Endodermal cell (in vitro differentiated cells): ENCODE measurements at regions not wholly inside any gene's neighbourhood (a gene's known extent, or its start where the extent isn't known, plus 50 kb on each side); places are given as distances from the start of the nearest gene placed in this dataset.

ENCODE experiments used
- DNase-seq: peaks from one replicate; pipeline ENCODE4 v3.0.0-alpha.2; 2017
- H3K27ac ChIP-seq: 2 replicates; pipeline ENCODE4 v1.5.1; 2013; ENCODE audit warnings: mild to moderate bottlenecking, low read depth, low read length, moderate library complexity
- H3K27me3 ChIP-seq: 2 replicates; pipeline ENCODE4 v1.6.1; 2013; ENCODE audit warnings: mild to moderate bottlenecking, low read length, moderate library complexity; ENCODE audit not compliant: insufficient read depth, control insufficient read depth, poor library complexity, severe bottlenecking
- H3K36me3 ChIP-seq: 2 replicates; pipeline ENCODE4 v1.7.0; 2013; ENCODE audit warnings: mild to moderate bottlenecking, low read length, moderate library complexity; ENCODE audit not compliant: control insufficient read depth, insufficient read depth
- H3K4me1 ChIP-seq: one replicate; pipeline ENCODE4 v1.7.0; 2013; ENCODE audit warnings: low read length; ENCODE audit not compliant: control insufficient read depth, insufficient read depth
- H3K4me3 ChIP-seq: 2 replicates; pipeline ENCODE4 v1.5.1; 2013; ENCODE audit warnings: mild to moderate bottlenecking, low read length, moderate library complexity
- H3K9ac ChIP-seq: 2 replicates; pipeline ENCODE4 v1.6.1; 2013; ENCODE audit warnings: mild to moderate bottlenecking, low read length, moderate library complexity; ENCODE audit not compliant: poor library complexity, severe bottlenecking; ENCODE audit errors: extremely low read depth
- H3K9me3 ChIP-seq: 2 replicates; pipeline ENCODE4 v1.6.1; 2013; ENCODE audit warnings: mild to moderate bottlenecking, low read length, moderate library complexity; ENCODE audit not compliant: control insufficient read depth
- H3K27ac Mint-ChIP-seq: 2 replicates; pipeline ENCODE4 v1.8.0; 2020; ENCODE audit warnings: mixed read lengths
- H3K27me3 Mint-ChIP-seq: 2 replicates; pipeline ENCODE4 v1.8.0; 2021; ENCODE audit warnings: mild to moderate bottlenecking, mixed read lengths; ENCODE audit not compliant: insufficient read depth
- H3K36me3 Mint-ChIP-seq: 2 replicates; pipeline ENCODE4 v1.8.0; 2020; ENCODE audit warnings: low read depth, mixed read lengths
- H3K4me1 Mint-ChIP-seq: 2 replicates; pipeline ENCODE4 v1.8.0; 2020; ENCODE audit warnings: mixed read lengths
- H3K4me3 Mint-ChIP-seq: 2 replicates; pipeline ENCODE4 v1.8.0; 2020; ENCODE audit warnings: mild to moderate bottlenecking, moderate library complexity, mixed read lengths
- H3K9me3 Mint-ChIP-seq: 2 replicates; pipeline ENCODE4 v1.8.0; 2020; ENCODE audit warnings: mild to moderate bottlenecking, mixed read lengths
- WGBS, 2 experiments: methylation state at CpG; one replicate each; pipeline versions ENCODE4 v1.1.5 to v1.1.7; 2013; ENCODE audit warnings: missing lambda C conversion rate in 2 of 2, mixed read lengths in 1 of 2; ENCODE audit not compliant: insufficient coverage in 1 of 2, insufficient read length in 1 of 2; 5-methylcytosine and 5-hydroxymethylcytosine counted together
- TF ChIP-seq, protein P1 (sequence below): fragments of 200-600 bp; sonication (generic); conservative IDR thresholded peaks from 2 replicates; pipeline ENCODE4 v1.5.0; 2021; ENCODE audit warnings: antibody characterized with exemption, mild to moderate bottlenecking

DNA sequence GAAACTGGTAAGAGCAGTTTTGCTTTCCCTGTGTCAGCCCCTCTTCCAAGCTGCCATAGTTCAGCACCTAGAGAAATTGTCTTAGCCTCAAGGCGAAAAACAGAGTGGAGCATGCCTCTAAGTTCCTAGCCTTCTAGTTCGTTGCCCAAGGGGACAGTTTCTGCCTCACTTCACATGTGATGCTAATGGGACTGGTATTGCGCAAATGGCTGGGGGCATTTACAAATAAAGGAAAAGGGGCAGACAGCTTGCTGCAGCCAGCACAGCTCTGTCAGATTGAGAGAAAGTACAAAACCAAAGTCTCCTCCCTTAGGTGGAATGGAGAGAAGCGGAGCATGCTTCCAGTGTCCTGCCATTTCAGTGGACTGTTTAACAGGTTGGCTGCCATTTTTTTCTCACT lies 567.7 kb downstream of the ETV1 start:
- Histone ChIP-seq H3K9me3 (peaks cover 6% of the 10 kb centered on the region), H3K4me1 (no peaks in the 10 kb centered on the region), H3K36me3 (no peaks in the 10 kb centered on the region), H3K4me3 (no peak overlapping the region), H3K27ac (no peak overlapping the region), H3K9ac (no peak overlapping the region), H3K27me3 (no peaks in the 10 kb centered on the region)
- WGBS, 2 experiments: 91% methylated on average over 4 of the region's 4 CpGs
- Mint-ChIP-seq H3K36me3 (peaks cover 2% of the 10 kb centered on the region), H3K4me3 (no peak overlapping the region), H3K27ac (no peak overlapping the region), H3K4me1 (no peaks in the 10 kb centered on the region), H3K27me3 (no peaks in the 10 kb centered on the region), H3K9me3 (peaks cover 11% of the 10 kb centered on the region)
- peak; percentile 26 for DNase-seq
- TF ChIP-seq, protein P1, sequence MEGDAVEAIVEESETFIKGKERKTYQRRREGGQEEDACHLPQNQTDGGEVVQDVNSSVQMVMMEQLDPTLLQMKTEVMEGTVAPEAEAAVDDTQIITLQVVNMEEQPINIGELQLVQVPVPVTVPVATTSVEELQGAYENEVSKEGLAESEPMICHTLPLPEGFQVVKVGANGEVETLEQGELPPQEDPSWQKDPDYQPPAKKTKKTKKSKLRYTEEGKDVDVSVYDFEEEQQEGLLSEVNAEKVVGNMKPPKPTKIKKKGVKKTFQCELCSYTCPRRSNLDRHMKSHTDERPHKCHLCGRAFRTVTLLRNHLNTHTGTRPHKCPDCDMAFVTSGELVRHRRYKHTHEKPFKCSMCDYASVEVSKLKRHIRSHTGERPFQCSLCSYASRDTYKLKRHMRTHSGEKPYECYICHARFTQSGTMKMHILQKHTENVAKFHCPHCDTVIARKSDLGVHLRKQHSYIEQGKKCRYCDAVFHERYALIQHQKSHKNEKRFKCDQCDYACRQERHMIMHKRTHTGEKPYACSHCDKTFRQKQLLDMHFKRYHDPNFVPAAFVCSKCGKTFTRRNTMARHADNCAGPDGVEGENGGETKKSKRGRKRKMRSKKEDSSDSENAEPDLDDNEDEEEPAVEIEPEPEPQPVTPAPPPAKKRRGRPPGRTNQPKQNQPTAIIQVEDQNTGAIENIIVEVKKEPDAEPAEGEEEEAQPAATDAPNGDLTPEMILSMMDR: no peak

DNA sequence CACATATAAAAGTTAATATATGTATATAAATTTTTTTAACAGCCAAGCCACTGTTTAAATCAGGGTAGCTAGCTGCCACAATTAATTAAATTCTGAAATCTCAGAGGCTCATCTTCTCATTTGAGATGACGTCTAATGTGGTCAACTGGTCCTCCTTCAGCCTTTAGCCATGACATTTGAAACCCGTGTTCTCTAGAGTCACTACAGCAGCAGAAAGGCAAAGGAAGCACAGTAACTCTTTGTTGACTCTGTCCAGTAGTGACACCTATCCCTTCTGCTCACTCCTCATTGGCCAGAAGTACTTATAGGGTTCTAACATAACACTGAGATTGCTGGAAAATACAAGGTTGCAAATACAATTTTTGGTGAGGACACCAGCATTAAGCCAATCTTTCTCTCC lies 555.5 kb downstream of the ETV1 start:
- 90 to 97% methylated on average over 2 of the region's 2 CpGs for whole genome bisulfite sequencing, 2 experiments
- Histone ChIP-seq H3K27me3 (no peaks in the 10 kb centered on the region), H3K27ac (no peak overlapping the region), H3K9me3 (no peaks in the 10 kb centered on the region), H3K4me1 (no peaks in the 10 kb centered on the region), H3K9ac (no peak overlapping the region), H3K4me3 (no peak overlapping the region), H3K36me3 (no peaks in the 10 kb centered on the region)
- Mint-ChIP-seq H3K27ac (no peak overlapping the region), H3K4me1 (no peaks in the 10 kb centered on the region), H3K36me3 (no peaks in the 10 kb centered on the region), H3K27me3 (no peaks in the 10 kb centered on the region), H3K4me3 (no peak overlapping the region), H3K9me3 (no peaks in the 10 kb centered on the region)
- TF ChIP-seq, protein P1: no peak
- DNase-seq: no peak

DNA sequence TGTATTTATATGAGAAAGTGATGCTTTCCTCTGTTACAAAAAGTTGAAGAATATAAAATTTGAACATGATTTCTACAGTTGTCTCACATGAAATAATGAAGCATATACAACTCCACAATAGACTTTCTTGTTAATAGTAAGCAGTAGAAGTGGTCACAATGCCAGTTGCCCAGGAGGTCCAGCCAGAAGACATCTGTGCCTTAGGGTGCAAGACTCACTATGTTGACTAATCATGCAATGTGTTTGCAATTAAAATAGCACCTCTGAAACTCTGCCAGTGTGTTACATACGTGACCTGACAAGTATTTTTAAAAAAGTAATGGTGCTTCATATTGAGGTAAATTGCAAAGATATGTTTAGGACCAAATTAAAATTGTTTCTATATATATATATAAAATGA lies 547.2 kb downstream of the ETV1 start:
- Histone ChIP-seq H3K4me1 (no peaks in the 10 kb centered on the region), H3K9me3 (no peaks in the 10 kb centered on the region), H3K27ac (no peak overlapping the region), H3K9ac (no peak overlapping the region), H3K27me3 (no peaks in the 10 kb centered on the region), H3K36me3 (no peaks in the 10 kb centered on the region), H3K4me3 (no peak overlapping the region)
- no peak overlapping the region for H3K27ac Mint-ChIP-seq
- H3K27me3 Mint-ChIP-seq: no peaks in the 10 kb centered on the region
- TF ChIP-seq, protein P1: no peak
- H3K36me3 Mint-ChIP-seq: no peaks in the 10 kb centered on the region
- H3K9me3 Mint-ChIP-seq: no peaks in the 10 kb centered on the region
- no peak for DNase-seq
- WGBS, 2 experiments: 92% methylated on average over 1 of the region's 1 CpG; no CpG with 5 or more reads in 1 of the 2 experiments
- H3K4me1 Mint-ChIP-seq: no peaks in the 10 kb centered on the region
- no peak overlapping the region for H3K4me3 Mint-ChIP-seq
